GM21717 (cell line): ENCODE measurements at regions not wholly inside any gene's neighbourhood (a gene's known extent, or its start where the extent isn't known, plus 50 kb on each side); places are given as distances from the start of the nearest gene placed in this dataset.

Source experiments
- ATAC-seq: cut with Tn5 transposase; IDR thresholded peaks from one replicate; pipeline ENCODE4 v1.9.1; 2021; ENCODE audit warnings: mild to moderate bottlenecking, moderate library complexity; ENCODE audit not compliant: unreplicated experiment

GRCh38 chr19:29321116-29321515, 108.2 kb upstream of the UQCRFS1 start:
- no peak for ATAC-seq

- ATAC-seq, result no peak
These were observed 110.1 kb upstream of the UQCRFS1 start for GRCh38 chr19:29323021-29323430.

- ATAC-seq, result no peak
These were observed 110.7 kb upstream of the UQCRFS1 start for GRCh38 chr19:29323440-29324290.

- no peak for ATAC-seq
These were observed 111.3 kb upstream of the UQCRFS1 start for GRCh38 chr19:29324291-29324680.

- no peak for ATAC-seq
These were observed 111.8 kb upstream of the UQCRFS1 start for GRCh38 chr19:29324717-29325116.

- no peak for ATAC-seq
These were observed 112.5 kb upstream of the UQCRFS1 start for GRCh38 chr19:29325241-29325975.

- no peak for ATAC-seq
These were observed 113.4 kb upstream of the UQCRFS1 start for GRCh38 chr19:29326351-29326750.

- ATAC-seq, result no peak
These were observed 114.2 kb upstream of the UQCRFS1 start for GRCh38 chr19:29326849-29327840.

- ATAC-seq, result no peak
These were observed 115.6 kb upstream of the UQCRFS1 start for GRCh38 chr19:29328586-29328985.

- no peak for ATAC-seq
These were observed 116.6 kb upstream of the UQCRFS1 start for GRCh38 chr19:29329460-29330134.

GRCh38 chr19:29336425-29336824, 123.5 kb upstream of the UQCRFS1 start:
- no peak for ATAC-seq

GRCh38 chr19:29337029-29337428, 124.1 kb upstream of the UQCRFS1 start:
- no peak for ATAC-seq

- ATAC-seq, result no peak
These were observed 125.5 kb upstream of the UQCRFS1 start for GRCh38 chr19:29338480-29338879.

- ATAC-seq, result no peak
These were observed 129.8 kb upstream of the UQCRFS1 start for GRCh38 chr19:29342721-29343120.

GRCh38 chr19:29364224-29364726, 151.3 kb upstream of the UQCRFS1 start:
- ATAC-seq, result no peak

GRCh38 chr19:29364999-29365398, 152.0 kb upstream of the UQCRFS1 start:
- no peak for ATAC-seq

GRCh38 chr19:29365836-29366417, 153.0 kb upstream of the UQCRFS1 start:
- ATAC-seq, result no peak

GRCh38 chr19:29366757-29367156, 153.8 kb upstream of the UQCRFS1 start:
- ATAC-seq, result no peak

GRCh38 chr19:29367791-29368222, 154.9 kb upstream of the UQCRFS1 start:
- ATAC-seq, result no peak

- ATAC-seq, result no peak
These were observed 155.5 kb upstream of the VSTM2B start for GRCh38 chr19:29370276-29370675.
